NCI-H128 (cell line): ENCODE measurements at regions not wholly inside any gene's neighbourhood (a gene's known extent, or its start where the extent isn't known, plus 50 kb on each side); places are given as distances from the start of the nearest gene placed in this dataset.

Experiments
- DNase-seq: peaks from one replicate; lab custom pipeline; 2025; ENCODE audit not compliant: unreplicated experiment; lab: John Stamatoyannopoulos, UW

DNA sequence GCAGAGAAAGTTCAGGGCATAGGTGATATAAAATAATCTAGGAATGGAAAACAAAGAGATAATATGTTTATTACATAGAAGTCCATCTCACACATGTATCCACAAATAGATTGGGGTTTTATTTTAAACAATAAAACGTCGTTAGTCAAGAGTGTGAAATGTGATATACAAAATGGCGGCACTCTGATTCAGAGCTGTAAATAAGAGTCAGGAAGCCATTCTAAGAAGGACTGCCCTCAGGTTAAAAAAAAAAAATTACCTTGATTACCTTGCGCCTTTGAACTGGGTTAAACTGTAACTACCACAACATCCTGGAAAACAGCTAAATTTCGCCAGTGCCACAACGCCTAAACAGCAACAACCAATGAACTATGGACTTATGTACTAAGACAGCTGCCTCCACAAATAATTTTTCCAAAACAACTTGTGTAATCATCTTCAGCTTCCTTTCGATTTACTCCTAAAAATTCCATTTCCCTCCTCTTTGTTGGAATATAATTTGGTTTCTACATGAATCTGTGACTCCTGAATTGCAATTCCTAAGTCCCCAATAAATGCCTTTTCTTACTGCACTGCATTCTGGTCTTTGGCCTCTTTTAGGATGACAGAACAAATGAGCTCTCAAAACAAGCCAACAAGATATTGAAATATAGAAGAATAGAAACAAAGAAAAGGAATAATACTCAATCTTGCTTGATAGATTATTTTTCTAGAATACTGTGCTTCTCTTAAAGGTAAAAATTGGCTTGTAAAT is 1019.5 kb upstream of the MAP3K7 start:
- no peak for DNase-seq

- no peak for DNase-seq
Observed at GRCh38 chr6:91600561-91600960, 1013.7 kb upstream of the MAP3K7 start.

GRCh38 chr6:91590191-91590590 is 1003.3 kb upstream of the MAP3K7 start:
- DNase-seq = no peak

- no peak for DNase-seq
Observed at GRCh38 chr6:91580635-91581034, 993.8 kb upstream of the MAP3K7 start.

DNA sequence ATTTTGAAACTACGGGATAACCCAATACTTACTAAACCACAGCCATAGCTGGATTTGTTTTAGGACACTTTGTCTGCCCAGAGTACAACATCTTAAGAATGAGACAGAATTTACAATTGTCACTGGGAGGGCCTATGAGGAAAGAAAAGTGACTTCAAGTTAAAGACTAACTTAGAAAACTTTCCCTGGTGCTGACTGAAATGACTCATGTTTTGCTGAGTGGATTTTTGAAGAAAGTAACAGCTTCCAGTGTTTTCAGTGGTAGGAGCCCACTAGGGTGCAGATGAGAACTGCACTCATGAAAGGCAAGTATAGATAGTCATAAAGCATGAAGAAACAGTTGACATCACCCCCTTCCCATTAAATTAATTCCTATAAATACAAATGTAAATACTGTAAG is 988.2 kb upstream of the MAP3K7 start:
- no peak for DNase-seq

DNA sequence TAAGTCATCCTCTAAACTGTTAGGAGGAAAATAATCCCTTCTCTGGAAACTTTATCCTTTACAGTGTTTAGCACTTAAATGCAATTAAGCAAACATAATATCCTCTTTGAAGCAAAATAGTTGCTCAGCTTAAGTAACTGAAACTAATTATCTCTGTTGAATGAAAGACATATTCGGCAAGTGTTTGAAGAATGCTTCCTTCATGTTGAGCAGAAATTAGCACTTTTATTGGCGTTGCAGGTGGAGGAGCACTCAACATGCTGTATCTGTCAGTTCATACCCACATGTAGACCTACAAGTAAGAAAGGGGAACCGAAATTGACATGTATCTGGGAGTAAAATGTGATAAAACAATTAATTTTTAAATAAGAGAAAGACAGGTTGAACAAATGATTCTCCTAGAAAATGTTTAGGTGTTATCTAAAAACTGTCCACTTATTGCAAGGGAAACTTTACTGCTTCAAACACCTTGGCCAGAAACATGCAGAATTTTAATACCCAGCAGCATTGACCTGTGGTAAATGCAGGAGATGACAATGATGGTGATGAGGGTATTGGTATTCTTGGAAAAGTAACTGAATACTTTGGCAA is 987.0 kb upstream of the MAP3K7 start:
- no peak for DNase-seq

DNA sequence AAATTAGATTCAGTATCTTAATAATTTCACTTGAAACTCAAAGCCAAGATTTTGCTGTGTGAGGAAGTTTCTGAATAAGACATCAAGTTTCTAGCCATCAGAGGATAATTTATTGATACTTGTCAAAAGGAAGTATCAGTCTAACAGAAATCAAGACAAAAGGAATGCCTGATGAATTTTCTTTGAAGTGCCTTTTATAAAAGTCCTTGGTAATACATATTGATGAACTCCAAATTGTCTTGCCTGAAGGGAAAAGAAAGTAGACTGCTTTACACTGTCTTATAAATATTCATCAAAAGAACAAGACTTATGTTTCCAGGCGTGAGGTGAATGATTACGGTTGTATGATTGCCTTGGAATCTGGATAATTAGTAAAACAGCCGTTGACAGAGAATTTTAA is 986.0 kb upstream of the MAP3K7 start:
- DNase-seq = no peak

DNA sequence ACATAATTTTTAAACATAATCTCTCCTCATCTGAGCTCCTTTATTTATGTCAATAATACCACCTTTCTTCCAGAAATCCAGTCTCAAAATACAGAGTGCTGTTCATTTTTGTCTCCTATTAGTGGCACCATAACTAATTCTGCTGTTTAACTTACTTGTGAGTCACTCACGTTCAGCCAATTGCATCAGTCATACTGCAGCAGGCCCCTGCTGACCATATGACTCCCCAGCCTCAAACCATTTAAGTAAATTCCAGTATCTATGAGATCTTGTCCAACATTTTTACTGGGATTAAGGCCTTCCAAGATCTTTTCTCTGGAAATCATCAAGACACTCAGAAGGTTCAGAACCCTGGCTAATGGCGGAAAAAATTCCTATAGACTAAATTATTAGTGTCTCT is 982.2 kb upstream of the MAP3K7 start:
- no peak for DNase-seq

DNA sequence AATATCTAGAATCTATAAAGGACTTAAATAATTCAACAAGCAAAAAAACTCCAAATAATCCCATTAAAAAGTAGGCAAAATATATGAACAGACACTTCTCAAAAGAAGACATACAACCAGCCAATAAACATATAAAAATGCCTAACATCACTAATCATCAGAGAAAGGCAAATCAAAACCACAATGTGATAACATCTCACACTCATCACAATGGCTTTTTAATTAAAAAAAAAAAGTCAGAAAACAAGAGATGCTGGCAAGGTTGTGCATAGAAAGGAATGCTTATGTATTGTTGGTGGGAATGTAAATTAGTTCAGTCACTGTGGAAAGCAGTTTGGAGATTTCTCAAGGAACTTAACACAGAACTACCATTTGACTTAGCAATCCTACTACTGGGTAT is 979.6 kb upstream of the MAP3K7 start:
- no peak for DNase-seq

DNA sequence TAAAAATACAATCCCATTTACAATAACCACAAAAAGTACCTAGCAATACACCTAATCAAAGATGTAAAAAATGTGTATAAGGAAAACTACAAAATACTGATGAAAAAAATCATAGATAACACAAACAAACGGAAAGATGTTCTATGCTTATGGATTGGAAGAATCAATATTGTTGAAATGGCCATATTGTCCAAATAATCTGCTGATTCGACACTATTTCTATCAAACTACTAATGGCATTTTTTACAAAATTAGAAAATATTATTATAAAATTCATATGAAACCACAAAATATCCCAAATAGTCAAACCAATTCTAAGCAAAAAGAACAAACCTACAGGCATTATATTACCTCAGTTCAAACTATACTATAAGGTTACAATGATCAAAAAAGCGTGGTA is 978.3 kb upstream of the MAP3K7 start:
- DNase-seq = no peak

GRCh38 chr6:91562955-91563354 is 976.1 kb upstream of the MAP3K7 start:
- no peak for DNase-seq

DNA sequence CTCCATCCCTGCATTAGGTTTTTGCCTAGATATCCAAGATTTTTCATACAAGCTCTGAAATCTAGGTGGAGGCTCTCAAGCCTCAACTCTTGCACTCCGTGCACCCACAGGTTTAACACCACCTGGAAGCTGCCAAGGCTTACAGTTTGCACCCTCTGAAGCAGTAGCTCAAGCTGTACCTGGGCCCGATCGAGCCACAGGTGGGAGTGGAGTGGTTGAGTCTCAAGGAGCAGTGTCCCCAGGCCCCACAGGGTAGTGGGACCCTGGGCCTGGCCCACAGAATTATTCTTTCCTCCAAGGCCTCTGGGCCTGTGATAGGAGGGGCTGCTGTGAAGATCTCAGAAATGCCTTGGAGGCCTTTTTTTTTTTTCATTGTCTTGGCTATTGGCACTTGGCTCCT is 973.5 kb upstream of the MAP3K7 start:
- DNase-seq = no peak

GRCh38 chr6:91540902-91541301 is 954.0 kb upstream of the MAP3K7 start:
- DNase-seq = no peak

DNA sequence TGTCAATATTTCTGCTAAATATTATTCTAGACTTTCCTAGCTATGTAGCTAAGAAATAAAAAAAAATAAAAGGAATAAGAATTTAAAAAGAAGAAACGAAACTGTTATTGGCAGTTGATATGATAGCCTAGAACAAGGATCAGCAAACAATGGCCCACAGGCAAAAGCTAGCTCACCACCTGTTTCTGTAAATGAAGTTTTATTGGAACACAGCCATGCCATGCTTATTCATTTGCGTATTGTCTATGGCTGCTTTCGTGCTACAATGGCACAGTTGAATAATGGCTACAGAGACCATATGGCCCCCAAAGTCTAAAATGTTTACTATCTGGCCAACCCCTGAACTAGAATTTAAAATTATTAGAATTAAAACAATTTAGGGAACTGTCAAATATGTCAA is 952.6 kb upstream of the MAP3K7 start:
- DNase-seq = no peak

- no peak for DNase-seq
Observed at GRCh38 chr6:91538622-91539021, 951.8 kb upstream of the MAP3K7 start.

DNA sequence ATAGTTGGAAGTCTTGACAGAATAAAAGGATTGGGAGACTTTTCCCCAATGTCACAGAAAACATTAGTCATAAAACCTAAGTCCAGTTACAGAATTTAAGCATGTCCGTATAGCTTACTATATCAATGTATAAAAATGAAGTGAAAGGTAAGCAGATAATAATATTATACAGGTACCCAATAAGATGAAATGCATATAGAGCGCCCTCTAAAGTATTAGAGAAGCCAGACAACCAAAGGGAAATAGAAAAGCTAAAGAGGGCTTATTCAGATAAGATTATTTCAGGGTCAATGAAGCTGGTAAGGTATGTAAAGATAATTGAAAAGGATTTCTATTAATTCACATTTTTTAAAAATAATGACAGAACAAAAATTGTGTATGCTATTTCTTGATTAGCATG is 947.7 kb upstream of the MAP3K7 start:
- no peak for DNase-seq

GRCh38 chr6:91523511-91523910 is 936.6 kb upstream of the MAP3K7 start:
- DNase-seq = no peak

- DNase-seq = no peak
Observed at GRCh38 chr6:91521999-91522398, 935.1 kb upstream of the MAP3K7 start.

GRCh38 chr6:91509711-91510110 is 922.8 kb upstream of the MAP3K7 start:
- no peak for DNase-seq

DNA sequence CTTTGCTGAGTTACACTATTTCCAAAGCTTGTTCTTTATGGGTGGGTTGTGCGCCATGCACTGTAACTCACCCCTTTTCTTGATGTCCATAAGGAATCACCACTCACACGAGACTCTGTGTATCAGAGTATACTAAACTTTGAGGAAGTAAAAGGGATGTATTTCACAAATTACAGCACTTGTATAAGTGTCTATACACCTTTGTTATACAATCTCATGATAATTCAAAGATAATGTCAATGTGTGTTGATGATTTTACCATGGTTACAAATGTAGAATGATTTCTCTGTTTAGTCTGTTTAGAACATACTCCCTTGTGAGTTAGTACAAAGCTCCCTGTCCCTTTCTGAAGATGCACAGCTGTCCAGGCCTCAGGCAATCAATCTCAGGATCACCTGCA is 922.2 kb upstream of the MAP3K7 start:
- DNase-seq = no peak

- no peak for DNase-seq
Observed at GRCh38 chr6:91506509-91506908, 919.6 kb upstream of the MAP3K7 start.

GRCh38 chr6:91505199-91505598 is 918.3 kb upstream of the MAP3K7 start:
- no peak for DNase-seq

DNA sequence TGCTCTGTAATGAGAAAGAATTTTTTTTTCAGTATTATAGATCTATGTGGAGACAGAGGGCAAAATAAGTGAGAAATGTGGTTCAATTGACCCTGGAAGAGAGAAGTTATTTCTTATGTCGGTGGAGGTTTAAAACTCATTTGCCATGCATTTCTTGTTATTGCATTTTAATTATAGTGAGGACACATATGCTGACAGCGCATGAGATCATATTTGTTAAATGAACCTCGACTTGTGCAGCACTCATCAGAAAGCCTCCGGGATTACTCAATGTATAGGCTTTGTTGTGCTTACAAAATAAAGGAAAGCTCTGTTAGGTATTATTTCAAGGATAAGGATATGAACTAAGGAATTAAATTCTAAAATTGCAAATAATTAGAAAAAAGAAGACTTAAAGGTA is 915.1 kb upstream of the MAP3K7 start:
- no peak for DNase-seq
